ENCODE measurements at regions not wholly inside any gene's neighbourhood (a gene's known extent, or its start where the extent isn't known, plus 50 kb on each side); places are given as distances from the start of the nearest gene placed in this dataset.

- TF ChIP-seq, protein P1, sequence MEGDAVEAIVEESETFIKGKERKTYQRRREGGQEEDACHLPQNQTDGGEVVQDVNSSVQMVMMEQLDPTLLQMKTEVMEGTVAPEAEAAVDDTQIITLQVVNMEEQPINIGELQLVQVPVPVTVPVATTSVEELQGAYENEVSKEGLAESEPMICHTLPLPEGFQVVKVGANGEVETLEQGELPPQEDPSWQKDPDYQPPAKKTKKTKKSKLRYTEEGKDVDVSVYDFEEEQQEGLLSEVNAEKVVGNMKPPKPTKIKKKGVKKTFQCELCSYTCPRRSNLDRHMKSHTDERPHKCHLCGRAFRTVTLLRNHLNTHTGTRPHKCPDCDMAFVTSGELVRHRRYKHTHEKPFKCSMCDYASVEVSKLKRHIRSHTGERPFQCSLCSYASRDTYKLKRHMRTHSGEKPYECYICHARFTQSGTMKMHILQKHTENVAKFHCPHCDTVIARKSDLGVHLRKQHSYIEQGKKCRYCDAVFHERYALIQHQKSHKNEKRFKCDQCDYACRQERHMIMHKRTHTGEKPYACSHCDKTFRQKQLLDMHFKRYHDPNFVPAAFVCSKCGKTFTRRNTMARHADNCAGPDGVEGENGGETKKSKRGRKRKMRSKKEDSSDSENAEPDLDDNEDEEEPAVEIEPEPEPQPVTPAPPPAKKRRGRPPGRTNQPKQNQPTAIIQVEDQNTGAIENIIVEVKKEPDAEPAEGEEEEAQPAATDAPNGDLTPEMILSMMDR (IDR thresholded peaks at IDR 0.05): no peak
- no peak for TF ChIP-seq EZH2 (IDR thresholded peaks at IDR 0.05)
- no peak for TF ChIP-seq EZH2phosphoT487 (IDR thresholded peaks at IDR 0.05)
These were observed 414.2 kb upstream of the CCDC54 start for GRCh38 chr3:106962993-106963392.

All from neural progenitor cell (in vitro differentiated cells).